ENCODE measurements at regions not wholly inside any gene's neighbourhood (a gene's known extent, or its start where the extent isn't known, plus 50 kb on each side); places are given as distances from the start of the nearest gene placed in this dataset.
A peak's percentile ranks its signal among the peaks of the same experiment; 100 is the strongest.

DNA sequence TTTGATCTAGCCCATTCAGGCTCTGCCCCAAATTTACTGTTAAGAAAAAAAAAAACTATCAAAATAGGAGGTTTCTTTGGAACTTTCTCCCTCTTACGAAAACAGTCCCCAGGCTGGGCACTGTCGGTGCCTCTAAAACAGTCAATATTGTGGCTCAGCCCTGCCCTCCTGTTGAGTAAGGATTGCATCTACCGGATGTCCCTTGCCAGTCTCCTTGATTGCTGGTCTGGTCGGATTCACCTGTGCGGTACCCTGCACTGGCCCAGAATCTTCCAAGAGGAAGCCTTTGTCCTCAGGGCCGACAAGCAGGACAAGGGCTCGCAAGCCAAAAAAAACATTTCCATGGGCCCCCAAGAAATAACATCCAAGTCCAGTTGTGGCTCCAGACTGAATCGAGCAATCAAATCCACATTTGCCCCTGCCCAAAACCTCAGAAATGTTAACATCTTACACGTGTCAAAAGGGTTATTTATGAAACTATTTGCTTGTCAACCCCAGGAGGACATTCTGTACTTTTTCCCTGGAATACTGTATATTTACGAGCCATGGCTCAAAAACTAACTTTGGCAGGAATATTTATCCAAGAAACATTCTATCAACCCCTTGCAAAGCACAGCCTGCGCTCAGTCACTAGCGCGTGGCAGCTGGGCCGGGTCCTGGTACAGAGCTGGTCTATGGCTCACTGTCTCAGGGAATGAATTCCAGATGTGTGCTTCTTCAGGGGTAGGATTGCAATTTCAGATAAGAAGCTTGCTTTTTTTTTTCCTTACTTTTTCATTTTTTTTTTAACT lies 129.2 kb upstream of the ADRA1B start:
- DNase-seq (ENCODE audit: low read depth), result peak; percentile 49
- TF ChIP-seq, protein P1, sequence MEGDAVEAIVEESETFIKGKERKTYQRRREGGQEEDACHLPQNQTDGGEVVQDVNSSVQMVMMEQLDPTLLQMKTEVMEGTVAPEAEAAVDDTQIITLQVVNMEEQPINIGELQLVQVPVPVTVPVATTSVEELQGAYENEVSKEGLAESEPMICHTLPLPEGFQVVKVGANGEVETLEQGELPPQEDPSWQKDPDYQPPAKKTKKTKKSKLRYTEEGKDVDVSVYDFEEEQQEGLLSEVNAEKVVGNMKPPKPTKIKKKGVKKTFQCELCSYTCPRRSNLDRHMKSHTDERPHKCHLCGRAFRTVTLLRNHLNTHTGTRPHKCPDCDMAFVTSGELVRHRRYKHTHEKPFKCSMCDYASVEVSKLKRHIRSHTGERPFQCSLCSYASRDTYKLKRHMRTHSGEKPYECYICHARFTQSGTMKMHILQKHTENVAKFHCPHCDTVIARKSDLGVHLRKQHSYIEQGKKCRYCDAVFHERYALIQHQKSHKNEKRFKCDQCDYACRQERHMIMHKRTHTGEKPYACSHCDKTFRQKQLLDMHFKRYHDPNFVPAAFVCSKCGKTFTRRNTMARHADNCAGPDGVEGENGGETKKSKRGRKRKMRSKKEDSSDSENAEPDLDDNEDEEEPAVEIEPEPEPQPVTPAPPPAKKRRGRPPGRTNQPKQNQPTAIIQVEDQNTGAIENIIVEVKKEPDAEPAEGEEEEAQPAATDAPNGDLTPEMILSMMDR (IDR thresholded peaks at IDR 0.05; ENCODE audit: low read length, missing control alignments), result no peak
- no peak overlapping the region for H3K4me3 ChIP-seq (replicated peaks; ENCODE audit: low read depth, low read length)

DNA sequence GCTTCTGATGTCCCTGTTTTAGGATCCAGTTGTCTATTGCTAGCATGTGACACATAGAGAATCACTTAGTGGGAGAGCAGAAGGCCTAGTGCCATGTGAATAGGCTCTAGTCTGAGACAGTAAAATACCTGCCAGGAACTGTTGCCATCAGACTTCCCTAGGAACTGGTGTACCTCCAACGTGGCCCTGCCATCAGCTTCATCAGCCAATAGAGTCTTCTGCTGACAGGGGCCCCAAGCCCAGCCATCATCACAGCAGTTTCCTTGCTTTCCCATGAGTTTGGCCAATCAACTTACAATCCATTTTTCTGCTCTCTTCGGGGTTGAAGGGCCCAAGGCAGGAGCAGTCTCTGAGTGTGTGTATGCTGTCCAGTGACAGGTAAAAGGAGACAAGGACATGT lies 128.4 kb upstream of the ADRA1B start:
- TF ChIP-seq, protein P1 (IDR thresholded peaks at IDR 0.05; ENCODE audit: low read length, missing control alignments), result no peak
- no peak for DNase-seq (ENCODE audit: low read depth)
- H3K4me3 ChIP-seq (replicated peaks; ENCODE audit: low read depth, low read length), result no peak overlapping the region

DNA sequence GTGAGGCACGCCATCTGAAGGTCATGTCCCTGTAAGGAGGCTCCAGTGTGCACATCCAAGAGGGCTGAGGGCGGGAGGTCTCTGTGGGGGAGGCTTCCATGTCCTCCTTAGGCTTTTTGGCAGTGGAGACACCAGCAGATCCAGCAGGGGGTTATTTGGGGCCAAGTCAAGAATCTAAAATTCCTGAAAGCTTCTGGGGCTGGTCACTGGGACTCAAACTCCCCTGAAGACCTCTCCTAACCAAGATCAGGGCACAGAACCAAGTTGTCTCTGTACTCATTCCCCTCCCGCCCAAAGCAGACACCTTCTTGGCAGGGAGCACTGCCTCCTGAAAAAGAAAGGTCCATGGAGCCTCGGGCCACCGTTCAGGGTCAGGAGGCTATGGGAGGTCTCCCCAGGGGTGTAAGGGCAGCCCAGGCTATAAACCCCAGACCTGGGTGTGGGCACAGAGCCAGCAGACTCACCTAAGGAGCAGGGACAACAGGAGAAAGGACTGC lies 127.4 kb upstream of the ADRA1B start:
- no peak overlapping the region for H3K4me3 ChIP-seq (replicated peaks; ENCODE audit: low read depth, low read length)
- no peak for DNase-seq (ENCODE audit: low read depth)
- TF ChIP-seq, protein P1 (IDR thresholded peaks at IDR 0.05; ENCODE audit: low read length, missing control alignments), result no peak

DNA sequence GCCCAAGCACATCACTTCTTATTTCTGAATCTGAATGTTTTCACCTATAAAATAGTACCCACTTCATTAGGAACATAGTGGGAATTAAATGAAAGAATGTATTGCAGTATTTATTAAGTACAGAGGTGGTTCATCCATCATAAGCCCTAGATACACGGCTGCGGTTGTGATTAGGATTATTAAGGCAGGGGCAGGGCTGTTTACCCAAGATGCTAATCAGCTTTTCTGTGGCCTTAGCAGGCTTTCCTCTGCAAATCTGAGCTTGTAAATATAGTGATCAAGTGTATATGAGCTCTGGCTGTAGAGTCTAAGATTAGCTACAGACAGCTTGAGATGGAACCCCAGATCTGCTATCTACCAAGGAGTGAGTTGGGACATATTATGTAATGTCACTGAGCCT lies 124.1 kb upstream of the ADRA1B start:
- DNase-seq (ENCODE audit: low read depth), result no peak
- TF ChIP-seq, protein P1 (IDR thresholded peaks at IDR 0.05; ENCODE audit: low read length, missing control alignments), result no peak

DNA sequence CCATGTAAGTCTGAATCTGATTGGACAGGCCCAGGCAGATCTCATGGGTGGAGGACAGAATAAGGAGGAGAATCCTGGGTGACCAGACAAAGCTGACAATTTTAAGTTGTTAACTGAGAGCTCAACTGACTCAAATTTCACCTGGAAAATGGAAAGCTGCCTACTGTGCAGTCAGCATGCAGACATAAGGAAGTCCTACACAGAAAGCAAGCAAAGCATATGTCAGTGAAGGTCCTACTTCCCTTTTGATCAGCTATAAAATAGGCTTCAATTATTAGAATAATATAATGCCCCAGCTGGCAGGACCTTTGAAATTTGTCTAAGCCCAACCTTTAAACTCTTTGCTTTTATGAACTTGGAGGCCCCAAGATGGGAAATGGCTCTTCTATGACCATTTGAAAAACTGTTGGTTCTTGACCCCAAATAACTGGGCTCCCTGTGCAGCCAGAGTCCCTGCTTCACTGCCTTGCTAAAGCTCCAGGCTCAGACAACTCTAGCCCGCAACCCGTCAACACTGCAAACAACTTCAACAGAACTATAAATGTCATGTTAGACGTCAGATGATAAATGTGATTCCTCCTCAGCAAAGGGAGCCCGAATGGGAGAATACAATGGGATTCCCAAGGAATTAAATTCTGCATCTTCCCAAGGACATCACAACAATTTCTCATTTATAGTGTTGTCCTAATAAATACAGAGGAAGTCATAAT lies 118.9 kb upstream of the ADRA1B start:
- TF ChIP-seq, protein P1 (IDR thresholded peaks at IDR 0.05; ENCODE audit: low read length, missing control alignments), result no peak
- DNase-seq (ENCODE audit: low read depth), result no peak
- H3K4me3 ChIP-seq (replicated peaks; ENCODE audit: low read depth, low read length), result no peak overlapping the region

More for the DNA sequence above, 124.1 kb upstream of the ADRA1B start:
- H3K4me3 ChIP-seq (replicated peaks; ENCODE audit: low read depth, low read length), result no peak overlapping the region

DNA sequence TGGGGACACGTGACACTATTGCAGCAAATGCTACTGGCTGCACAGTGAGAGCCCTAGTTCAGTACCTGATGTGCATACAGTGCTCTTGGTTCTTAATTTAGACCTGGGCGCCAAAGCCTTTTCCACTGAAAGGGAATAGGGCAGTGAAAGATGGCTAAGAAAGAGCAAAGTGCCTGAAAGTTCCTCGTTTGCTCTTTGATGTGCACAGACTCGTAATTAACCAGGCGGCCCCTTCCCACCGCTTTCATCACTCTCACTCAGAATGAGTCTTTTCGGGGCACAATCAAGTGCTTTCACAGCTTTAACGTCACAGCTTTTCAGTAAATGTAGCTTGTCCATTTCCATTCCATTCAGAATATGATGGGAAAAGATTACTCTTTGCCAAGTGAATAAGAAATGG lies 116.6 kb upstream of the ADRA1B start:
- TF ChIP-seq, protein P1 (IDR thresholded peaks at IDR 0.05; ENCODE audit: low read length, missing control alignments), result no peak
- DNase-seq (ENCODE audit: low read depth), result no peak

More for the DNA sequence above, 116.6 kb upstream of the ADRA1B start:
- no peak overlapping the region for H3K4me3 ChIP-seq (replicated peaks; ENCODE audit: low read depth, low read length)
